ENCODE measurements at regions not wholly inside any gene's neighbourhood (a gene's known extent, or its start where the extent isn't known, plus 50 kb on each side); places are given as distances from the start of the nearest gene placed in this dataset.
"Not testable (repeated sequence)": the region's sequence is repeated elsewhere in the genome, so short reads cannot be mapped to it uniquely, and the experiment has no call there.

DNA sequence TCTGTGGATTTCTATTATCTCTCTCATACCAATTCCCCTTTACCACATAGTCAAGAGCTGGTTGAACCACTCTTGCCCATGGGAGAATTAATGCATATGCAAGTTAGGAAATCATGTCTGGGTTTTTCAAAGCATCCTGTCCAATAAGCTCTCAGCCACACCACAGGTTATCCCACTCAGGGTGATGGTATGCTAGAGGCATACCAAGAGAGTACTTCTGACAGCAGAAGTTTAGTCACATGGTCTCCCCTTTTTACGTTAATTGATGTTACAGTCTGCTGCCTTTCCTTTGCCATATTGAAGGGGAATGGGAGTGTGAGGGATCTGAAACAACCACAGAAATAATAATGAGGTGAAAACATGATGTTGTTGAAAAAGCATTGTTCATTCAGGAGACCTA, 135.8 kb upstream of the PBX1 start:
- DNase-seq (ENCODE audit: low spot score): no peak

DNA sequence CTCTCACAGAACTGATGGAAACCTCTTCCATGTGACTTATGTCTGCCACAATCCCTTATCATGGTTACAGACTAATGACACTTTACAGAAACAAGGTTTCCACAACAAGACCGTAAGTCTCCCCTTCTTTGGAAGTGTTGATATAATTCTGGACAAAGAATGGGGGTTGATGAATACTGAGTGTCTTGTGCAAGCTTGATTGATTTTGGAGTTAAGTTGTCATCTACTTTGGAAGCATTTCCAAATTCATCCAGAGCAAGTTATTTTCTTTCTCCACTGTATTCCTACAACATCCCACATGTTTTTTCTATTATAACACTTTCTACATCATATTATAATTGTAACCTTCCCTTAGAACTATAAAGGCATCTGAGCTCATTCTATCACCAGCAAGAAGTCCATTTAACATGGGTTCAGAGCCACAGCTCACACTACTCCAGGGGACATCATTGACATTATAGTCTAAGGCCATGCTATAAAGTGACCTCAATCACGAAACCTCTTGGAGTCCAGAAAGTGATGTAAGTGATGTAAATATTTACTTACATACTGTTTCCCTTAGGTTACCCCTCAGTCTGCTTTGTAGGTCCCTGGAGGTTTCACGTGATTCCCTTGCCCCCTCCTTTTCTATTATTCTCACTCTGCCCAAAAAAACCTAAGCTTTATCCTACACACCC, 125.7 kb upstream of the PBX1 start:
- no peak for DNase-seq (ENCODE audit: low spot score)

DNA sequence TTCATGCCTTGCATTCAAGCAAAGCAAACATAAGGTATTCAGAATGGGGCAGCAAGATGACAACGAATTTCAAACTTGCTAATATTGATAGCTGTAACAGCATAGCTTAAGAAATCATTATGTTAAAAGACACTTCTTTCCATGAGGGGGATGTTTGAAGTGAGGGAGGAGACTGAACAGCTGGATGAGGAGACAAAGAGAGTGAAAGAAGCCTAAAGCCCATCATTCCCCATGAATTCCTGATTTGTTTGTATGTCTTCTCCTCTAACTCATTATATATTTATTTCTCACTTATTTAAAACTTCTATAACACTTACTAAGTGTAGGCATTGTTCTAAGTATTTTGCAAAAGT, 125.2 kb upstream of the PBX1 start:
- no peak for DNase-seq (ENCODE audit: low spot score)

DNA sequence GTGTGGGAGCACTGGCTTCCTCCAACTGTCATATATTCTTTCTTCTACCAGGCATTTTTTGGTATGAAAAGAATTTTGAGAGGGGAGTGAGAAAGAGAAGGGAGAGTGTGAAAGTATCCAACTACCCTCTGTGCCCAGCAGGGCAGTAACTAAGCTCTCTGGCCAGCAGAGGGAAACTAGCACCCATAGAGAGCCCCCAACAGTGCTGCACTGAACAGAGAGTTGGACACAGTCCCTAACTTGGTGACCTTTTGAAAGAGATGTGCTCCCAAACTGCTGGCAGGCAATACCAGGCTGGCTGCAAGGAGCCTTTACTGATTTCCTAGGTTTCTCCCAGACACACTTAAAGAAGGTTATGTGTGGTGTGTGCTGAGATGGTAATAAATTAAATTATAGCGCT, 118.8 kb upstream of the PBX1 start:
- DNase-seq (ENCODE audit: low spot score): peak; percentile 44

DNA sequence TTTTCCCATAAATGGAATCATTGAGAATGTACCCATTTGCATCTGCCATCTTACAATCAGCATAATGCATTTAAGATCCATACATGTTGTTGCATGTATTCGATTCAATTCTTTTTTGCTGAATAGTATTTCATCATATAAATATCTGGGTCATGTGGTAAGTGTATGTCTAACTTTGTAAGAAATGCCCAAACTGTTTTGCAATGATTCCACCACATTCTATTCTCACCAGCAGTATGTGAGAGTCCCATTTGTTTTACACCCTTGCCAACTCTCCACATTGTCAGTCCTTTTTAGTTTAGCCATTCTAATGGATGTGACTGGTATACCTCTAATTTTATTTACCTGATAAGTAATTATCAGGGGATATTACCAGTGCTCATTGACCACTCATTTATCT, 115.8 kb upstream of the PBX1 start:
- no peak for DNase-seq (ENCODE audit: low spot score)

DNA sequence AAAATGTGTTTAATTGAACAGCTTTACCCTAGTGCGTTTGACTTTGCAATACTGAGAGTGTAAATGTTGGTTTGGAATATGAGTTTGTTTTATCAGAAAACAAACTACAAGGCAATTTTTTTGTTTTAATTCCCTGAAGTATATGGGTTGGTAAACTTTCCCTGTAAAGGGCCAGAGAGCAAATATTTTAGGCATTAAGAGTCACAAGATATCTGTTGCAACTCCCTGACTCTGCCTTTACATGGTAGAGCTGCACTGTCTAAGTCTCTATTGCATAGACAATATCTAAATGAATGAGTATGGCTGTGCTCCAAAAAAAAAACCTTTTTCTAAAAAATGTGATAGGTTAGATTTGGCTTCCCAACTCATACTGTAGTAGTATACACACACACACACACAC, 115.1 kb upstream of the PBX1 start:
- DNase-seq (ENCODE audit: low spot score): no peak

DNA sequence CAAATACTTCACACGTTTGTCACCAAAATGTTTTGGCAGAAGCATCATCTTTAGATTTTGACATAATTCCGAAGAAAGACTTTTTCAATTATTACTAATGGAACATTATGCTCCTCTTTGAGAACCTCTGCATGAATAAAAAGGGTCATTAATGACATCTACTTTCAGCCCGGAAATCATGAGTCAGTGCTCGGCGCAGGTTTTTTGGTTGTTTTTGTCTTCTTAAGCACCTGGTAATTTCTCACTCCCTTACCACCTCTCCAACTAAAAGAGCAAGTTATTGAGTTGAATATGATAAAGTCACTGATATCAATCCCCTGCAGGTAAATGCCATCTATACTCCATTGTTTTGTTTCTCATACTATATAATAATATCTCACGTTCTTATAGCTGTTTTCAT, 113.0 kb upstream of the PBX1 start:
- no peak for DNase-seq (ENCODE audit: low spot score)

DNA sequence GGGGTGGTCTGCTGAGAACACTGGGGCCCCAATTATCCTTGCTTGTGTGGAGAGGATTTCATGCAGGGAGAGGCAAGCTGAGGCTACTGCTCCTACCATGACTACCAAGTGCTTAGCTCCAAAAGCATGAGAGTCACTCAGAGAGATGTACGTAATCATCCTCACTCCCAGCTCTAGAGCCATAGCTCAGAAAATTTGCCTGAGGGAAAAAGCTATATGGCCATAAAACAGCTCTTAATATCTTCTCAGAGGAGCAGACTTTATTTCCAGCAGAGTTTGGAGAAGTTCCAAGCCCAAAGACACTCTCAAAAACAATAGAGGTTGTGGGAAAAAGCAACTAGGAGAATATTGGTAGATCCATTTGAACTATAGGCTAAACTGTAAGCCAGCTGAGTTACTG, 106.4 kb upstream of the PBX1 start:
- DNase-seq (ENCODE audit: low spot score): no peak

DNA sequence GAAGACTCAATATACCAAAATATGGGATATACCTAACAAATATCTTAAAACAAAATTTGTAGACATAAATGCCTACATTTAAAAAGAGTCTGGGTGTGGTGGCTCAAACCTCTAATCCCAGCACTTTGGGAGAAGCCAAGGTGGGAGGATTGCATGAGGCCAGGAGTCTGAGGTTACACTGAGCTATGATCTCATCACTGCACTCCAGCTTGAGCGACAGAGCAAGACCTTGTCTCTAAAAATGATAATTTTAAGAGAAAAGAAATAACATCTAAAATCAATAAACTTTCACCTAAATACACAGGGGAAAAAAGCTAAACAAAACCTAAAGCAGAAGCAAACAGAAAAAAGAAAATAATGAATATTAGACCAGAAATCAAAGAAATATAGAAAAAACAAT, 102.7 kb upstream of the PBX1 start:
- DNase-seq (ENCODE audit: low spot score): no peak

DNA sequence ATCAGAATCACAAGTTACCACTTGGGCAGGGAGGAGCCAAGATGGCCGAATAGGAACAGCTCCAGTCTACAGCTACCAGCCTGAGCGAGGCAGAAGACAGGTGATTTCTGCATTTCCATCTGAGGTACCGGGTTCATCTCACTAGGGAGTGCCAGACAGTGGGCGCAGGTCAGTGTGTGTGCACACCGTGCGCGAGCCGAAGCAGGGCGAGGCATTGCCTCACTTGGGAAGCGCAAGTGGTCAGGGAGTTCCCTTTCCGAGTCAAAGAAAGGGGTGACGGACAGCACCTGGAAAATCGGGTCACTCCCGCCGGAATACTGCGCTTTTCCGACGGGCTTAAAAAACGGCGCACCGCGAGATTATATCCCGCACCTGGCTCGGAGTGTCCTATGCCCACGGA, 99.8 kb upstream of the PBX1 start:
- DNase-seq (ENCODE audit: low spot score): not testable (repeated sequence)

DNA sequence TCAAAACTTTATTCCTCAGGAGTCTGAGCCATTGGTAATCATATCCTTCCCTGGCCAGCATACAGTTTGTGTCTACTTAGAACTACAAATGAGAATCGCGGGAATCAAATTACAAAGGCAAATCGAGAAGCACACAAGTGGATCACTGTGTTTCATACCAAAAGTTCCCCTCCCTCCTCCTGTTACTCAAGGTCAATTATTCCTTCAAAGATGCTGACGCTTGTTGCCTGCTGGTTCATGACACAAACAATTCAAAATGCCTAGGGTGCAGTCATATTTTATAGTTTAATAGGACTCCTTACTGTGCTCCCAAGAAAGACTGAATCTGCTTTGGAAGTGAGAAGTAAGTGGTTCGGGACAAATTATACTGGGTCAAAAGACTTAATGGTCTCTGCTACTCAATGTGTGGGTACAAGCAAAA, 93.0 kb upstream of the PBX1 start:
- no peak for DNase-seq (ENCODE audit: low spot score)

DNA sequence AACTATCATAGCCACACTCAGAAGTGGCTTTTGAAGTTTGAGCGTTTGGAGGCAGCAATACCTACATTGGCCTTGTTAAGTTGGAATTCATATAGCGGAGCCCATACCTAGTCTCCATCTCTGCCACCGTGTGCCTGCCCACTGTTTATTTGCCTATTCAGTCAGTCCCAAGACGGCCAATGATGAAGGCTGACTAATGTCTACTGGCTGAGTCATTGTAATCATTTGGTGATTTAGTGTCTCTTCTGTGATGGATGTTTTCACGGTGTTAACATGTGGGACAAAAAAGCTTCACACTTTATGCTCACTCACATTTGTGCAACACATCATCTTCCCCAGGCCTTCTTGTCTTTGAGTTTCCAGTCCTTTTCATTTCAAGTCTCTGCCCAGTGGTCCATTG, 92.6 kb upstream of the PBX1 start:
- no peak for DNase-seq (ENCODE audit: low spot score)

DNA sequence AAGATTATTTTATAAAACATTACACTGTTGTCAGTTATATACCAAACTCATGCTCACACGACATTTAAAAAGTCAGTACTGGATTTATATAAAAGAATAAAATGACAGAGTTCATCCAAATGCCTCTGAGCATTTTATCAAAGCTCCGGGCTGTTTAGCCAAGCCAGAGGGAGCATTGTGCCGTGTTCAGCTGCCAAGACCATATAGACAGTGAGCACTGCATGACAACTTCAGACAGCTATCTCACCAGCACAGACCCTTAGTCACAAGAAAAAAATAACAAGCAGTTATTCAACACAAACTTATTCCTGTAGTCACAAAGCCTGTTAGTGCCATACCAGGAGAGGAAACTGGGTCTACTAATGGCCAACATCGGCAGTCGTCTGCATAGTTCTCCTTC, 88.0 kb upstream of the PBX1 start:
- no peak for DNase-seq (ENCODE audit: low spot score)

DNA sequence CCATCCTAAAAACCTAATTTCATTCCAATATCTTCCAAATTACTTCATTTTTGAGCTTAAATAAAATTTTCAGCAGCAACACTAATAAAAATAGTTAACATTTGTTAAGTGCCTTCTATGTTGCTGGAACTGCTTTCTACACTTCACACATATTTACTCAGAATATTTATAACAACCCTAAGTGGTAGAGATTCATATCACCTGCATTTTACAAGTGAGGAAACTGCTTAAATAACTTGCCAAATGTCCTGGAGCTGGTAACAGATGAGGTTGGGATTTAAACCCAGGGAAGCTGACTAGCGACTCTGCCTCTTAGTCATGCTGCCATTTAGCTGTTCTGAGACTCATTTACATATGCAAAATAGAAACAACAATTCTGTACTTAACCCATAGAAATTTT, 86.1 kb upstream of the PBX1 start:
- DNase-seq (ENCODE audit: low spot score): no peak

DNA sequence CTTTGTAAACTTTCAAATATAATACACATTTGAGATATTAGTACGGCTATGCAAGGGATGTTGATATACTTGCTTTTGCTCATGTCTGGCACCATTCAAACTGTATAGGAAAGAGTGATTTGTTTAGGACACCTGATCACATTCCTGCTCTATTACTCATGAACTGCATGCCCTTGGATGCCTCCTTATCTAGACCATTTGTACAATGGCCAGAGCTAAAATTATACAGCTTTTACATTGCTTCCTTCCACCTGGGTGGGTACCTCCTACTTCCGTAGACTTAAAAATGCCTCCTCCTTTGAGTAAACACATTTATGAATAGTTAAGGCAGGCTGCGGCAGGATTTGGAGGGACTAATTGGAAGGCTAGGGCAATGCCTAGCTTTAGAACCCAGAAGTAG, 85.4 kb upstream of the PBX1 start:
- peak; percentile 23 for DNase-seq (ENCODE audit: low spot score)

DNA sequence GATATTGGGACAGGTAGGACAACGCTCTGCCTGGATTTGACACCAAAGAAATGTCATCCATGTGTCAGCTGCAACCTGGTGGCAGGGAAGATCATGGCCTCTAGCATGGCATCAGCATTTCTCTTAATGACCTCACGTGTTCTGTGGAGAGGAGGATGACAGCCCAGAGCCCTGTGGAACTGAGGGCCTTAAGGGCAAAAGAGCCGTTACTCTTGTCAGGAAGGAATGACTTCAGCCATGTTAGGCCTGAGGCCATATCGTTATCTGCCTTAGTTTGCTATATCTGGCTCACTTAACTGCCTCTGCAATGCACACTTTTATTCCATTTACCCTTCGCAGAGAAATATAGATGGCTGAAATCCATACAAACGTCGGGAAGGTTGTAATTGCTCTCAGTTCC, 83.2 kb upstream of the PBX1 start:
- no peak for DNase-seq (ENCODE audit: low spot score)

DNA sequence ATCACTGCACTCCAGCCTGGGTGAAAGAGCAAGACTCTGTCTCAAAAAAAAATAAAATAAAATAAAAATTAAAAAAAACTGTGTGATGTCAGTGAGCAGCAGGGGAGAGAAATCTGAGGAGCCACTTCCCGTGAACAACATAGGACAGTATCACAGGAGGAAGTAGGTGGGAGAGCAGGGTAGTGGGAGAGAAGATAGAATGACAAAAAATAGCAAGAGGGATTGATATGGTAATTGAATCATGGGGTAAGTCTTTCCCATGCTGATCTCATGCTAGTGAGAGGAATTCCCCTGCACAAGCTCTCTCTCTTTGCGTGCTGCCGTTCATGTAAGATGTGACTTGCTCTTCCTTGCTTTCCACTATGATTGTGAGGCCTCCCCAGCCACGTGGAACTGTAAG, 81.6 kb upstream of the PBX1 start:
- no peak for DNase-seq (ENCODE audit: low spot score)

DNA sequence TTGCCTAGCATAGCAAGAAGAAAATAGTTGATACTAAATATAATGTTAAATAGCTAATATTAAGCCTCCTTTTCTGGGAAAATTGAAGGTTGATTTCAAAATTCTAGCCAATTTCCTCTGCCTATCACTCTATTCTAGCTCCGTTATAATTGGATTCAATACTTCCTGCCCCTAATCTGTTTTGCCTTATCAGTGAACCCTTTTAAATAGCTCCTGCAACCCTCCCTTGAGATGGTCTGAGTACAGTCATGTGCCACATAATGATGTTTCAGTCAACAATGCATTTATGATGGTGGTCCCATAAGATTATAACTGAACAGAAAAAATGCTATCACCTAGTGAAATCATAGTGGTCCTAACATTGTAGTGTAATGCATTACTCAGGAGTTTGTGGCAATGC, 79.7 kb upstream of the PBX1 start:
- no peak for DNase-seq (ENCODE audit: low spot score)

DNA sequence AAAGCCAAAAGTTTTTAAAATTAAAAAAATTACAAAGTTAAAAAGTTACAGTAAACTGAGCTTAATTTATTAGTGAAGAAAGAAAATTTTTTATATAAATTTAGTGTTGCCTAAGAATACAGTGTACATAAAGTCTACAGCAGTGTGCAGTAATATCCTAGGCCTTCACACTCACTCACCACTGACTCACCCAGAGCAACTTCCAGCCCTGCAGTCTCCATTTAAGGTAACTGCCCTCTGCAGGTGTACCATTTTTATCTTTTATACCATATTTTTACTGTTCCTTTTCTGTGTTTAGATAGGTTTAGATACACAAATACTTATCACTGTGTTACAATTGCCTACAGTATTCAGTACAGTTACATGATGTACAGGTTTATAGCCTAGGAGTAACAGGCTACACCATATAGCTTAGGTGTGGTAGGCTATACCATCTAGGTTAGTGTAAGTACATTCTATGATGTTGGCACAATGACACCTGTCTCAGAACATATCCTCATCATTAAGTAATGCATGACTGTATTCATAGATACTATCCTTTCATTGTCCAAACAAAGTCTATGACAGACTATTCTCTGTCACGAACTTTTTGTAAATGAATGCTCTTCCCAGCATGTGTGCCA, 78.6 kb upstream of the PBX1 start:
- DNase-seq (ENCODE audit: low spot score): no peak

DNA sequence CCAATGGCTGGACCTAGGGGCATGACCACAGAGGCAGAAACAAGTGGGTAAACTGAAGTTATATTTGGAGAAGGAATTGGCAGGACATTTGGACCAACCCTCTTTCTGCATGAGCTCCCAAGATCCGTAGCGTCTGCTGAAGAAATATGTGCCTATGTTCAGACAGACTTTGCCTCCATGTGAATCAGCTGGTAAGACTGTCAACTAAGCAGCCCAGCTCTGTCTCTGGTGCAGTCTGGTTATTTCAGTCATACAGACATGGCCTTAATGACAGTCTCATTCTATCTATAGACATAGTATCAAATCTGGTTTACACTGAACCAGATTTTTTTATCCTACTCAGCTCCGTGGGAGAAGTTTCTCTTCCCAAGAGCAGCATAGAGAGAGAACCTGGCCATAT, 63.1 kb upstream of the PBX1 start:
- DNase-seq (ENCODE audit: low spot score): no peak

DNA sequence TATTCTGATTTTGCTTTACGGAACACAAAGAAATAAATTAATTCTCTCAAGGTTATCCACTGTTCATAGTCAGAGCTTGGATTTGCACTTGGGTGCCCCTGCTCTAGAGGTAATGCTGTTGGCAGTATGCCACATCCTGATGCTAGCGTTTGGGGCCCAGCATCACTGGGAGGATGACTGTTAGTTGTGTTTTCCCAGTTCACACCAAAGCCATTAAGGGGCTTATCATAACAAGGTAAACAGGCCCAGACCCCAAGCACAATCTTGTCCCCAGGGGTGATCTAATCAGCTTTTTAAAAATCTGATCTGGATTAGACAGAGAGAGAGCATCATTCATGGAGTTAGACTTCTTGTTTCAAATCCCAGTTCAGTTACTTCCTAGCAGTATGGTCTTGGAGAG, 60.2 kb upstream of the PBX1 start:
- no peak for DNase-seq (ENCODE audit: low spot score)

DNA sequence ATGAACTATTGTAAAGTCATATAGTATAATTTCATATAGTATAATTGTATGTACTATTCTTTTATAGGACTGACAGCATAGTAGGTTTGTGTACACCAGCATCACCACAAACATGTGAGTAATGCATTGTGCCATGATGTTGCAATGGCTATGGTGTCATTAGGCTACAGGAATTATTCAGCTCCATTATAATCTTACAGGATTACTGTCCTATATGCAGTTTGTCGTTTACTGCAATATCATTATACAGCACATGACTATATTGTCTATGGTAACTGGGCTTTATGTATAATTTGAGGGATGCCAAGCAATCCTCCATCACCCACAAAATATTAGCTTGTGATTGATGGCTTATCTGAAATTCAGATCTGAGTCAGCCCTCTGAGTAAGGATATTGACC, 54.2 kb upstream of the PBX1 start:
- DNase-seq (ENCODE audit: low spot score): no peak
